Epithelial cell of proximal tubule (primary cell): ENCODE measurements at regions not wholly inside any gene's neighbourhood (a gene's known extent, or its start where the extent isn't known, plus 50 kb on each side); places are given as distances from the start of the nearest gene placed in this dataset.

Experiments used
- DNase-seq: peaks from one replicate; pipeline ENCODE4 v3.0.0-alpha.2; 2011; ENCODE audit warnings: low read depth
- H3K4me3 ChIP-seq: 2 replicates; pipeline ENCODE4 v1.5.1; 2011; ENCODE audit warnings: low read depth, mild to moderate bottlenecking, low read length
- CTCF ChIP-seq: conservative IDR thresholded peaks from 2 replicates; pipeline ENCODE4 v1.5.1; 2012; ENCODE audit warnings: low read depth, mild to moderate bottlenecking, low read length

DNA sequence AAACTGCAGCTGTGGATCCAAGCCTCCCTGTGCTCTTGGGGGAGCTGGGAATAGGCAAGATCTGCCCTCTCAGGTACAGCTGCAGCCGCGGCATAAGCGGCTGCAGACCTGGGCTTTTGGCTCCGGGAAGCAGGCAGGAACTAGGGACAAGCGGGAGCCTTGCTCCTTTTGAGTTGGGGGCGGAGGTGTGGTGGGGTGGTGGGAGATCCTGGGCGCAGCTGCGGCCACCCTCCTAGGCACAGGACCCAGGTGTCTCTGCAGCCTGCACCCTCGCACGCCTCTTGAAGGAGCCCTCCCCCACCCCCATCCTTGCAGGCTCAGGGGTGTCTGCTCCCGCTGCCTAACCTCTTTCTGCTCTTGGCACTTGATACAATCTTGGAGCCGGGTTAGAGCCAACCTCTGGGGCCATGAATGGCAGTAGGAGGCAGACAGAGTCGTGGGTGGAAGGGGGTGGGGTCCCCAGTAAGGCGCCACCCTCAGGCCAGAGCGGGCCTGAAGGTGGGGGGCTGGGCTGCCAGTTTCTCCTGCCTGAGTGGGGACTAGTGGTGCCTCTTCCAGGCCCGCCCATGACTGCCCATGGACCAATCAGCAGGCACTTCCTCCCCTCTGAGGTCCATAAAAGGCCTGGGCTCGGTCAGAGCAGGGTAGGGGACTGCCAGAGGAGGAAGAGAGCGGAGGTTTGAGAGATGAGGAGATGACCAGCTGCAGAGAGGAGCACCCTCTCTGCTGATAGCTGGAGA, 267.6 kb upstream of the TNC start:
- no peak for DNase-seq
- H3K4me3 ChIP-seq = no peak overlapping the region
- no peak for TF ChIP-seq CTCF

- no peak for TF ChIP-seq CTCF
- H3K4me3 ChIP-seq = no peak overlapping the region
- no peak for DNase-seq
Observed at GRCh38 chr9:115386963-115387770, 269.2 kb upstream of the TNC start.

DNA sequence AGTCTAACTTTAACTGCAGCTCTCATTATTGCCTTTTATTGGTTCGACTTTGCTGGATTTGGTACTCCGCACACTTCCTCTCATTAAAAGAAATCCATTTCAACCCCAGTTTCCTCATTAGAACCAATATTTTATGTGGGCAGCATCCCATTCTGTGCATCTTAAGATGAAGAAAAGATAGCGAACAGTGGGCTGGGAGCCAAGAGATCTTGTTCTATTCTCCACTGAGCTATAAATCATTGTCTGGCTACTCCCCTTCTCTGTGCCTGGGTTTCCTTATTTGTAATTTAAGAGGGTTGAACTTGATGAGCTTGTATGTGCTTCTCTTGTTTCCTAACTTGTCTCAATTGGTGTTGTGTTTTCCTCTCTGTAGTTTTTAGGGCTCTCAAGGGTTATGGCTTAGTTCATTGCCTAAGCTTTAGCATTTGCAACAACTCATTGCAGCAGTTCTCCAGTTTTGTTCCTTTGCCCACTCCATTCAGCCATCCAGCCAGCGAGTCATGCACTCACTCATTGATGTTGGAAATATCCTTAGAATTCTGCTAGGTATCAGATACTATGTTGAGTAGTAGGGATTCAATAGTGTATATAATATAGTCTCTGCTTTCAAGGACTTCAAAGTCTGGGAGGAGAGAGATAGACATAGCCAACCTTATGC, 273.3 kb upstream of the TNC start:
- no peak for TF ChIP-seq CTCF
- no peak for DNase-seq
- no peak overlapping the region for H3K4me3 ChIP-seq

- no peak for DNase-seq
- H3K4me3 ChIP-seq = no peak overlapping the region
- no peak for TF ChIP-seq CTCF
Observed at GRCh38 chr9:115393976-115394775, 276.2 kb upstream of the TNC start.

GRCh38 chr9:115395511-115396021, 277.6 kb upstream of the TNC start:
- no peak for TF ChIP-seq CTCF
- no peak for DNase-seq
- H3K4me3 ChIP-seq = no peak overlapping the region

GRCh38 chr9:115396071-115396529, 278.1 kb upstream of the TNC start:
- DNase-seq = no peak
- TF ChIP-seq CTCF = peak; percentile 23
- H3K4me3 ChIP-seq = no peak overlapping the region
